ENCODE measurements at regions not wholly inside any gene's neighbourhood (a gene's known extent, or its start where the extent isn't known, plus 50 kb on each side); places are given as distances from the start of the nearest gene placed in this dataset.

- TF ChIP-seq POLR2A (IDR thresholded peaks at IDR 0.05; ENCODE audit: low read length), result no peak
- TF ChIP-seq GATA1 (IDR thresholded peaks at IDR 0.05; ENCODE audit: low read depth, low read length), result no peak
Observed at GRCh38 chr13:74438901-74439300, 304.7 kb upstream of the KLF12 start.

All from erythroblast (primary cell).